LNCaP clone FGC (cell line): ENCODE measurements at regions not wholly inside any gene's neighbourhood (a gene's known extent, or its start where the extent isn't known, plus 50 kb on each side); places are given as distances from the start of the nearest gene placed in this dataset.

Source experiments
- DNase-seq: peaks from one replicate; pipeline ENCODE4 v3.0.0-alpha.2; 2011; ENCODE audit warnings: low read depth
- H3K4me3 ChIP-seq: 2 replicates; pipeline ENCODE4 v1.5.1; 2011; ENCODE audit warnings: mild to moderate bottlenecking, low read depth, low read length, control low read depth
- TF ChIP-seq, protein P1 (sequence below): IDR thresholded peaks from 2 replicates; pipeline ENCODE4 v1.5.1; 2012; ENCODE audit warnings: mild to moderate bottlenecking; ENCODE audit not compliant: control insufficient read depth, insufficient read depth; ENCODE audit errors: extremely low read depth

DNA sequence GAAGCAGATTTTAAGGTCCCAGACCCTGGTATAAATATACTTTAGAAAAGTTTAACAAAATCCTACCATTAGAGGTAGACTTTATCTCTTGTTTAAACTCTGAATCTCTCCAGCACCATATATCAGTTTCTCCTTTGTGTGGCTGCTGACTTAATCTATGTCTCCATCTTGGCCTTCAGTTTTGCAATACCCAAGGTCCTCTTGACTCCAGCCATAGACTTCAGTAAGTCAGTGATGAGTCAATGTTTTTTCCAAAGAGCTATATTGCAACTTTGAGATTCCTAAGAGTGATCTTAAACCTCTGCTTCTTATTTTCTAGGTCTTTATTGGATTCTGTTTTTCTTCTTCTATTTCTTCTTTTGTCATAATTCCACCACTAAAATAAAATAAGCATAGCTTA, 50.8 kb upstream of the ADGRL3 start:
- no peak overlapping the region for H3K4me3 ChIP-seq
- TF ChIP-seq, protein P1, sequence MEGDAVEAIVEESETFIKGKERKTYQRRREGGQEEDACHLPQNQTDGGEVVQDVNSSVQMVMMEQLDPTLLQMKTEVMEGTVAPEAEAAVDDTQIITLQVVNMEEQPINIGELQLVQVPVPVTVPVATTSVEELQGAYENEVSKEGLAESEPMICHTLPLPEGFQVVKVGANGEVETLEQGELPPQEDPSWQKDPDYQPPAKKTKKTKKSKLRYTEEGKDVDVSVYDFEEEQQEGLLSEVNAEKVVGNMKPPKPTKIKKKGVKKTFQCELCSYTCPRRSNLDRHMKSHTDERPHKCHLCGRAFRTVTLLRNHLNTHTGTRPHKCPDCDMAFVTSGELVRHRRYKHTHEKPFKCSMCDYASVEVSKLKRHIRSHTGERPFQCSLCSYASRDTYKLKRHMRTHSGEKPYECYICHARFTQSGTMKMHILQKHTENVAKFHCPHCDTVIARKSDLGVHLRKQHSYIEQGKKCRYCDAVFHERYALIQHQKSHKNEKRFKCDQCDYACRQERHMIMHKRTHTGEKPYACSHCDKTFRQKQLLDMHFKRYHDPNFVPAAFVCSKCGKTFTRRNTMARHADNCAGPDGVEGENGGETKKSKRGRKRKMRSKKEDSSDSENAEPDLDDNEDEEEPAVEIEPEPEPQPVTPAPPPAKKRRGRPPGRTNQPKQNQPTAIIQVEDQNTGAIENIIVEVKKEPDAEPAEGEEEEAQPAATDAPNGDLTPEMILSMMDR: no peak
- no peak for DNase-seq
